ENCODE measurements at regions not wholly inside any gene's neighbourhood (a gene's known extent, or its start where the extent isn't known, plus 50 kb on each side); places are given as distances from the start of the nearest gene placed in this dataset.

- Histone ChIP-seq H3K9me3 (ENCODE audit: control insufficient read depth in 4 of 4, low read length in 3 of 4) (no peaks in the 10 kb centered on the region), H3K4me3 (ENCODE audit: low read depth in 1 of 3, low read length in 3 of 3) (no peak overlapping the region), H3K36me3 (ENCODE audit: control insufficient read depth in 4 of 4, insufficient read depth in 3 of 4, low read depth in 1 of 4, low read length in 3 of 4) (no peaks in the 10 kb centered on the region), H3K9ac (ENCODE audit: low read depth in 1 of 2, low read length in 2 of 2) (no peak overlapping the region), H3K4me1 (ENCODE audit: control insufficient read depth in 4 of 4, insufficient read depth in 4 of 4, low read length in 3 of 4) (peaks cover 0 to 6% (median 0%) of the 10 kb centered on the region in 4 donors), H3K27me3 (ENCODE audit: control insufficient read depth in 4 of 4, insufficient read depth in 4 of 4, low read length in 3 of 4) (no peaks in the 10 kb centered on the region), H3K27ac (ENCODE audit: low read depth in 1 of 2, low read length in 2 of 2) (no peak overlapping the region)
- DNase-seq (ENCODE audit: low spot score), result no peak
- TF ChIP-seq, protein P1, sequence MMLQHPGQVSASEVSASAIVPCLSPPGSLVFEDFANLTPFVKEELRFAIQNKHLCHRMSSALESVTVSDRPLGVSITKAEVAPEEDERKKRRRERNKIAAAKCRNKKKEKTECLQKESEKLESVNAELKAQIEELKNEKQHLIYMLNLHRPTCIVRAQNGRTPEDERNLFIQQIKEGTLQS (IDR thresholded peaks at IDR 0.05), result no peak
- TF ChIP-seq RXRA (IDR thresholded peaks at IDR 0.05), result no peak
- no peak for TF ChIP-seq TAF1 (conservative IDR thresholded peaks at IDR 0.05)
- TF ChIP-seq NR2F2 (IDR thresholded peaks at IDR 0.05), result no peak
- no peak for TF ChIP-seq JUND (IDR thresholded peaks at IDR 0.05)
- TF ChIP-seq, protein P2, sequence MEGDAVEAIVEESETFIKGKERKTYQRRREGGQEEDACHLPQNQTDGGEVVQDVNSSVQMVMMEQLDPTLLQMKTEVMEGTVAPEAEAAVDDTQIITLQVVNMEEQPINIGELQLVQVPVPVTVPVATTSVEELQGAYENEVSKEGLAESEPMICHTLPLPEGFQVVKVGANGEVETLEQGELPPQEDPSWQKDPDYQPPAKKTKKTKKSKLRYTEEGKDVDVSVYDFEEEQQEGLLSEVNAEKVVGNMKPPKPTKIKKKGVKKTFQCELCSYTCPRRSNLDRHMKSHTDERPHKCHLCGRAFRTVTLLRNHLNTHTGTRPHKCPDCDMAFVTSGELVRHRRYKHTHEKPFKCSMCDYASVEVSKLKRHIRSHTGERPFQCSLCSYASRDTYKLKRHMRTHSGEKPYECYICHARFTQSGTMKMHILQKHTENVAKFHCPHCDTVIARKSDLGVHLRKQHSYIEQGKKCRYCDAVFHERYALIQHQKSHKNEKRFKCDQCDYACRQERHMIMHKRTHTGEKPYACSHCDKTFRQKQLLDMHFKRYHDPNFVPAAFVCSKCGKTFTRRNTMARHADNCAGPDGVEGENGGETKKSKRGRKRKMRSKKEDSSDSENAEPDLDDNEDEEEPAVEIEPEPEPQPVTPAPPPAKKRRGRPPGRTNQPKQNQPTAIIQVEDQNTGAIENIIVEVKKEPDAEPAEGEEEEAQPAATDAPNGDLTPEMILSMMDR (IDR thresholded peaks at IDR 0.05; ENCODE audit: low read depth, low read length, missing input control), result no peak
- no peak for TF ChIP-seq HNF4G (IDR thresholded peaks at IDR 0.05)
- 63% methylated on average over 12 of the region's 12 CpGs for WGBS
Measured at GRCh38 chr11:119858288-119858687, 129.3 kb upstream of the NECTIN1 start.

GRCh38 chr11:119856681-119857485, 127.9 kb upstream of the NECTIN1 start:
- no peak overlapping the region for H3K9ac ChIP-seq (ENCODE audit: low read depth in 1 of 2, low read length in 2 of 2)
- no peak for TF ChIP-seq JUND (IDR thresholded peaks at IDR 0.05)
- no peak for TF ChIP-seq SP1 (IDR thresholded peaks at IDR 0.05)
- no peak for TF ChIP-seq FOXA1 (IDR thresholded peaks at IDR 0.05)
- TF ChIP-seq FOXA2 (IDR thresholded peaks at IDR 0.05), result no peak
- no peak for TF ChIP-seq RAD21 (IDR thresholded peaks at IDR 0.05)
- TF ChIP-seq REST (IDR thresholded peaks at IDR 0.05), result no peak
- TF ChIP-seq NR2F2 (IDR thresholded peaks at IDR 0.05), result no peak
- TF ChIP-seq HNF4A (conservative IDR thresholded peaks at IDR 0.05), result no peak
- no peak for TF ChIP-seq RXRA (IDR thresholded peaks at IDR 0.05)
- no peak for TF ChIP-seq MAX (IDR thresholded peaks at IDR 0.05)
- TF ChIP-seq GABPA (IDR thresholded peaks at IDR 0.05 in 1 of 2, conservative IDR thresholded peaks at IDR 0.05 in 1 of 2), result no peak
- no peak for TF ChIP-seq HNF4G (IDR thresholded peaks at IDR 0.05)
- H3K4me1 ChIP-seq (ENCODE audit: control insufficient read depth in 4 of 4, insufficient read depth in 4 of 4, low read length in 3 of 4), result peaks cover 0 to 6% (median 0%) of the 10 kb centered on the region in 4 donors
- WGBS, result 91% methylated on average over 10 of the region's 10 CpGs
- H3K27me3 ChIP-seq (ENCODE audit: control insufficient read depth in 4 of 4, insufficient read depth in 4 of 4, low read length in 3 of 4), result no peaks in the 10 kb centered on the region
- no peaks in the 10 kb centered on the region for H3K9me3 ChIP-seq (ENCODE audit: control insufficient read depth in 4 of 4, low read length in 3 of 4)
- H3K4me3 ChIP-seq (ENCODE audit: low read depth in 1 of 3, low read length in 3 of 3), result no peak overlapping the region
- no peak for DNase-seq (ENCODE audit: low spot score)
- H3K27ac ChIP-seq (ENCODE audit: low read depth in 1 of 2, low read length in 2 of 2), result no peak overlapping the region
- H3K36me3 ChIP-seq (ENCODE audit: control insufficient read depth in 4 of 4, insufficient read depth in 3 of 4, low read depth in 1 of 4, low read length in 3 of 4), result no peaks in the 10 kb centered on the region

Measured in liver (tissue), 8 donors.